Vagina (tissue), 2 donors: ENCODE measurements at regions not wholly inside any gene's neighbourhood (a gene's known extent, or its start where the extent isn't known, plus 50 kb on each side); places are given as distances from the start of the nearest gene placed in this dataset.
"Not testable (repeated sequence)": the region's sequence is repeated elsewhere in the genome, so short reads cannot be mapped to it uniquely, and the experiment has no call there.

ENCODE experiments used
- DNase-seq, 2 donors: peaks; one replicate each; pipeline ENCODE4 v3.0.0-alpha.2; 2017; ENCODE audit errors: extremely low spot score in 2 of 2
- H3K27ac ChIP-seq: fragments of 200-600 bp; sonication (generic); one replicate; pipeline ENCODE4 v1.5.1; 2019
- H3K27me3 ChIP-seq: fragments of 200-600 bp; sonication (generic); one replicate; pipeline ENCODE4 v1.5.1; 2019
- H3K36me3 ChIP-seq, 2 donors: fragments of 200-600 bp; sonication (generic); one replicate each; pipeline ENCODE4 v1.5.1; 2017 to 2019
- H3K4me1 ChIP-seq: fragments of 200-600 bp; sonication (generic); one replicate; pipeline ENCODE4 v1.5.1; 2019
- H3K4me3 ChIP-seq, 2 donors: fragments of 200-600 bp; sonication (generic); 1 replicate in 1 of 2; 2 replicates in 1 of 2; pipeline ENCODE4 v1.5.1; 2016 to 2019
- H3K9me3 ChIP-seq: fragments of 200-600 bp; sonication (generic); one replicate; pipeline ENCODE4 v1.5.1; 2019
- CTCF ChIP-seq, 3 experiments: fragments of 450-650 bp in 2 of 3; fragments of 200-600 bp in 1 of 3; sonication (generic) in 1 of 3; IDR thresholded peaks; one replicate each; pipeline ENCODE4 v1.5.1; 2017 to 2019; ENCODE audit warnings: antibody characterized with exemption in 3 of 3, mild to moderate bottlenecking in 2 of 3, moderate library complexity in 2 of 3
- POLR2A ChIP-seq, 2 donors: fragments of 450-650 bp; IDR thresholded peaks; one replicate each; pipeline ENCODE4 v1.6.1; 2017; ENCODE audit warnings: antibody characterized with exemption in 2 of 2, mild to moderate bottlenecking in 2 of 2, moderate library complexity in 2 of 2
- POLR2AphosphoS5 ChIP-seq, 2 donors: sonication (generic); formaldehyde crosslinking; IDR thresholded peaks; one replicate each; pipeline ENCODE4 v1.9.0; 2017; ENCODE audit warnings: antibody characterized with exemption in 2 of 2, mild to moderate bottlenecking in 2 of 2, low read depth in 1 of 2; ENCODE audit not compliant: insufficient read depth in 1 of 2
- intact Hi-C: fragments of 100-400 bp; cut with DNase I; formaldehyde crosslinking; loops from one replicate; pipeline ENCODE4 v1.15.1; 2023

GRCh38 chr1:229922249-229922648, 144.8 kb upstream of the GALNT2 start:
- no peaks in the 10 kb centered on the region for H3K36me3 ChIP-seq
- no peaks in the 10 kb centered on the region for H3K27me3 ChIP-seq
- H3K9me3 ChIP-seq = no peaks in the 10 kb centered on the region
- no peak for DNase-seq
- H3K4me3 ChIP-seq = no peak overlapping the region
- intact Hi-C loops = no loop called here
- no peak overlapping the region for H3K27ac ChIP-seq
- TF ChIP-seq POLR2AphosphoS5 (IDR thresholded peaks at IDR 0.05; ENCODE audit: insufficient read depth in 1 of 2, low read depth in 1 of 2) (no peak), CTCF (IDR thresholded peaks at IDR 0.05) (no peak)
- no peaks in the 10 kb centered on the region for H3K4me1 ChIP-seq

- intact Hi-C loops = no loop called here
- TF ChIP-seq POLR2A (IDR thresholded peaks at IDR 0.05) = no peak
- no peak for TF ChIP-seq POLR2AphosphoS5 (IDR thresholded peaks at IDR 0.05; ENCODE audit: insufficient read depth in 1 of 2, low read depth in 1 of 2)
- no peak for TF ChIP-seq CTCF (IDR thresholded peaks at IDR 0.05)
These were observed 142.4 kb upstream of the GALNT2 start for GRCh38 chr1:229924639-229925038.

DNA sequence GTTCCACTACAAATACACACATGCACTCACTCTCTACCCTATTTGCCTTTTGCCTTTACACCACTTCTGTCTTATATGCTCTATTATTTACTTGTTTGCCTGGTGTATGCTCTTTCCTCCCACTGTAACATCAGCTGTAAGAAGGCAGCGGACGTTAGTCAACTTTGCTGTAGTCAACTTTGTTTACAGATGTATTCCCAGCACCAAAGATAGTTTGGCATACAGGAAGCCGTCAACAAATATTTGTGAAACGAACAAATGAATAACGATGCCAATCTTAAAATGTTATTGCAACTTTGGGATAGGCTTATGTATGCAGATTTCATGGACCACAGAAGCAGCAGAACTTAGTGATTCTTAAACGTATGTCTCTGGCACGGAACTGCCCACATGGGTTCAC, 138.3 kb upstream of the GALNT2 start:
- DNase-seq = no peak
- Histone ChIP-seq H3K27me3 (no peaks in the 10 kb centered on the region), H3K9me3 (no peaks in the 10 kb centered on the region), H3K4me3 (no peak overlapping the region), H3K36me3 (no peaks in the 10 kb centered on the region), H3K27ac (no peak overlapping the region), H3K4me1 (no peaks in the 10 kb centered on the region)
- TF ChIP-seq POLR2AphosphoS5 (IDR thresholded peaks at IDR 0.05; ENCODE audit: insufficient read depth in 1 of 2, low read depth in 1 of 2) (no peak), CTCF (IDR thresholded peaks at IDR 0.05) (no peak), POLR2A (IDR thresholded peaks at IDR 0.05) (no peak)
- intact Hi-C loops = no loop called here

More at GRCh38 chr1:229924639-229925038, 142.4 kb upstream of the GALNT2 start:
- DNase-seq = no peak
- H3K4me1 ChIP-seq = no peaks in the 10 kb centered on the region
- no peak overlapping the region for H3K27ac ChIP-seq
- no peaks in the 10 kb centered on the region for H3K36me3 ChIP-seq
- H3K4me3 ChIP-seq = no peak overlapping the region
- H3K9me3 ChIP-seq = no peaks in the 10 kb centered on the region
- no peaks in the 10 kb centered on the region for H3K27me3 ChIP-seq

- H3K4me3 ChIP-seq, H3K27me3 ChIP-seq, intact Hi-C loops, DNase-seq, H3K9me3 ChIP-seq, H3K27ac ChIP-seq, H3K4me1 ChIP-seq, H3K36me3 ChIP-seq: not testable (repeated sequence)
These were observed 135.3 kb upstream of the GALNT2 start for GRCh38 chr1:229931751-229932150.

DNA sequence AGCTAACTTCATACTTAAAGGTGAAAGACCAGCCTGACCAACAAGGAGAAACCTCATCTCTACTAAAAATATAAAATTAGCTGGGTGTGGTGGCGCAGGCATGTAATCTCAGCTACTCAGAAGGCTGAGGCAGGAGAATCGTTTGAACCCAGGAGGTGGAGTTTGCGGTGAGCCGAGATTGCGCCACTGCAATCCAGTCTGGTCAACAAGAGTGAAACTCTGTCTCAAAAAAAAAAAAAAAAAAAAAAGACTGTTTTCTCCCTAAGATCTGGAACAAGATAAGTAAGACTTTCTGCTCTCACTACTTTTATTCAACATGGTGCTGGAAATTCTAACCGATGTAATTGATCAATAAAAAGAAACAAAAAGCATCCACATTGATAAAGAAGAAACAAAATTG, 131.9 kb upstream of the GALNT2 start:
- H3K4me3 ChIP-seq, H3K9me3 ChIP-seq, DNase-seq, H3K27ac ChIP-seq, H3K4me1 ChIP-seq, H3K36me3 ChIP-seq, intact Hi-C loops, H3K27me3 ChIP-seq: not testable (repeated sequence)

GRCh38 chr1:229938551-229938950, 128.5 kb upstream of the GALNT2 start:
- Histone ChIP-seq H3K27me3 (no peaks in the 10 kb centered on the region), H3K27ac (no peak overlapping the region), H3K4me3 (no peak overlapping the region), H3K4me1 (no peaks in the 10 kb centered on the region), H3K9me3 (no peaks in the 10 kb centered on the region), H3K36me3 (no peaks in the 10 kb centered on the region)
- DNase-seq = no peak
- TF ChIP-seq CTCF (IDR thresholded peaks at IDR 0.05) (no peak), POLR2AphosphoS5 (IDR thresholded peaks at IDR 0.05; ENCODE audit: insufficient read depth in 1 of 2, low read depth in 1 of 2) (no peak), POLR2A (IDR thresholded peaks at IDR 0.05) (no peak)
- intact Hi-C loops = no loop called here
